AG09309 (cell line): ENCODE measurements at regions not wholly inside any gene's neighbourhood (a gene's known extent, or its start where the extent isn't known, plus 50 kb on each side); places are given as distances from the start of the nearest gene placed in this dataset.

Source experiments
- DNase-seq: peaks from one replicate; pipeline ENCODE4 v3.0.0-alpha.2; 2010; ENCODE audit warnings: low read depth
- H3K4me3 ChIP-seq: 2 replicates; pipeline ENCODE4 v1.5.1; 2011; ENCODE audit warnings: mild to moderate bottlenecking, low read depth, low read length, moderate library complexity; ENCODE audit not compliant: control insufficient read depth
- CTCF ChIP-seq: IDR thresholded peaks from 2 replicates; pipeline ENCODE4 v1.5.1; 2011; ENCODE audit warnings: mild to moderate bottlenecking, low read depth, low read length, inconsistent platforms; ENCODE audit not compliant: insufficient read depth, control insufficient read depth; ENCODE audit errors: missing control alignments

- DNase-seq = no peak
- TF ChIP-seq CTCF = no peak
- no peak overlapping the region for H3K4me3 ChIP-seq
Measured at GRCh38 chr10:69692267-69692666, 62.2 kb downstream of the FAM241B start.

GRCh38 chr10:69692891-69693290 is 62.8 kb downstream of the FAM241B start:
- DNase-seq = no peak
- no peak overlapping the region for H3K4me3 ChIP-seq
- no peak for TF ChIP-seq CTCF

- H3K4me3 ChIP-seq = no peak overlapping the region
- TF ChIP-seq CTCF = no peak
- no peak for DNase-seq
Measured at GRCh38 chr10:69693886-69694285, 63.8 kb downstream of the FAM241B start.

GRCh38 chr10:69696073-69696731 is 66.2 kb downstream of the FAM241B start:
- no peak overlapping the region for H3K4me3 ChIP-seq
- peak; percentile 73 for TF ChIP-seq CTCF
- DNase-seq = peak; percentile 73

- H3K4me3 ChIP-seq = no peak overlapping the region
- TF ChIP-seq CTCF = no peak
- DNase-seq = no peak
Measured at GRCh38 chr10:69697006-69697405, 67.0 kb downstream of the FAM241B start.

- no peak overlapping the region for H3K4me3 ChIP-seq
- TF ChIP-seq CTCF = no peak
- no peak for DNase-seq
Measured at GRCh38 chr10:69703256-69703655, 73.2 kb downstream of the FAM241B start.
